Neural cell (in vitro differentiated cells): ENCODE measurements at regions not wholly inside any gene's neighbourhood (a gene's known extent, or its start where the extent isn't known, plus 50 kb on each side); places are given as distances from the start of the nearest gene placed in this dataset.

ENCODE experiments used
- H2AFZ ChIP-seq: fragments of 200-600, 300-800 bp; sonication (generic), shearing (Covaris generic); 2 replicates; pipeline ENCODE4 v1.6.0; 2014; ENCODE audit warnings: low read depth, mild to moderate bottlenecking, antibody characterized with exemption, low read length, moderate library complexity
- H3F3A ChIP-seq: fragments of 200-600 bp; shearing (Covaris generic); 2 replicates; pipeline ENCODE4 v1.6.1; 2016; ENCODE audit warnings: mild to moderate bottlenecking, moderate library complexity, mixed read lengths, antibody characterized with exemption, low read length; ENCODE audit not compliant: insufficient read depth, poor library complexity, severe bottlenecking
- H3K27ac ChIP-seq: fragments of 200-600, 300-800 bp; sonication (generic), shearing (Covaris generic); 2 replicates; pipeline ENCODE4 v1.5.1; 2014; ENCODE audit warnings: mild to moderate bottlenecking, low read length, moderate library complexity
- H3K27me3 ChIP-seq: fragments of 300-800, 200-600 bp; sonication (generic), shearing (Covaris generic); 2 replicates; pipeline ENCODE4 v1.6.0; 2014; ENCODE audit warnings: mild to moderate bottlenecking, low read depth, low read length, moderate library complexity; ENCODE audit not compliant: insufficient read depth
- H3K36me3 ChIP-seq: fragments of 300-800, 200-600 bp; sonication (generic), shearing (Covaris generic); 2 replicates; pipeline ENCODE4 v1.5.1; 2014; ENCODE audit warnings: mild to moderate bottlenecking, antibody characterized with exemption, low read length, moderate library complexity; ENCODE audit not compliant: insufficient read depth
- H3K4me2 ChIP-seq: fragments of 300-800, 200-600 bp; sonication (generic), shearing (Covaris generic); 2 replicates; pipeline ENCODE4 v1.6.0; 2014; ENCODE audit warnings: mild to moderate bottlenecking, low read length
- H3K4me3 ChIP-seq: fragments of 300-800, 200-600 bp; sonication (generic), shearing (Covaris generic); 2 replicates; pipeline ENCODE4 v1.5.1; 2014; ENCODE audit warnings: mild to moderate bottlenecking, low read length, moderate library complexity
- H3K79me2 ChIP-seq: fragments of 200-600 bp; shearing (Covaris generic); replicated peaks from 2 replicates; pipeline ENCODE4 v1.6.0; 2014; ENCODE audit warnings: mild to moderate bottlenecking, low read length, moderate library complexity; ENCODE audit not compliant: insufficient read depth
- H3K9ac ChIP-seq: fragments of 300-800, 200-600 bp; sonication (generic), shearing (Covaris generic); 2 replicates; pipeline ENCODE4 v1.6.1; 2016; ENCODE audit warnings: mild to moderate bottlenecking, low read length, mixed read lengths
- H3K9me2 ChIP-seq: fragments of 200-600 bp; shearing (Covaris generic); 2 replicates; pipeline ENCODE4 v1.6.1; 2016; ENCODE audit warnings: mild to moderate bottlenecking, low read length, mixed read lengths; ENCODE audit not compliant: insufficient read depth
- H3K9me3 ChIP-seq: fragments of 200-600, 300-800 bp; sonication (generic), shearing (Covaris generic); 2 replicates; pipeline ENCODE4 v1.6.1; 2016; ENCODE audit warnings: mild to moderate bottlenecking, mixed run types, low read length, moderate library complexity, mixed read lengths
- H4K20me1 ChIP-seq: fragments of 200-600 bp; shearing (Covaris generic); 2 replicates; pipeline ENCODE4 v1.6.1; 2016; ENCODE audit warnings: mild to moderate bottlenecking, mixed run types; ENCODE audit not compliant: insufficient read depth
- EP300 ChIP-seq: fragments of 450-650 bp; conservative IDR thresholded peaks from 2 replicates; pipeline ENCODE4 v1.6.1; 2014; ENCODE audit warnings: antibody characterized with exemption, mild to moderate bottlenecking, moderate library complexity; ENCODE audit not compliant: poor library complexity, severe bottlenecking
- EZH2 ChIP-seq: fragments of 200-600, 300-800 bp; shearing (Covaris generic), sonication (generic); IDR thresholded peaks from 2 replicates; pipeline ENCODE4 v1.6.1; 2014; ENCODE audit warnings: antibody characterized with exemption, low read length, borderline replicate concordance, mild to moderate bottlenecking; ENCODE audit not compliant: insufficient read depth, poor library complexity, severe bottlenecking
- MXI1 ChIP-seq: fragments of 450-650 bp; conservative IDR thresholded peaks from 2 replicates; pipeline ENCODE4 v1.6.1; 2014; ENCODE audit warnings: antibody characterized with exemption, mild to moderate bottlenecking; ENCODE audit not compliant: poor library complexity, severe bottlenecking
- POLR2AphosphoS5 ChIP-seq: IDR thresholded peaks from 2 replicates; pipeline ENCODE4 v1.6.1; 2012
- RAD21 ChIP-seq: fragments of 450-650 bp; conservative IDR thresholded peaks from 2 replicates; pipeline ENCODE4 v1.6.1; 2014; ENCODE audit warnings: antibody characterized with exemption, mild to moderate bottlenecking, moderate library complexity
- SMC3 ChIP-seq: fragments of 450-650 bp; conservative IDR thresholded peaks from 2 replicates; pipeline ENCODE4 v1.6.1; 2014; ENCODE audit warnings: antibody characterized with exemption, mild to moderate bottlenecking, moderate library complexity; ENCODE audit not compliant: poor library complexity
- TAF1 ChIP-seq: IDR thresholded peaks from 2 replicates; pipeline ENCODE4 v1.6.1; 2012; ENCODE audit warnings: low read depth
- TF ChIP-seq, protein P1 (sequence below): IDR thresholded peaks from 2 replicates; pipeline ENCODE4 v1.6.1; 2012; ENCODE audit warnings: borderline replicate concordance
- TF ChIP-seq, protein P2 (sequence below): fragments of 450-650 bp; IDR thresholded peaks from 2 replicates; pipeline ENCODE4 v1.5.1; 2014; ENCODE audit warnings: antibody characterized with exemption, mild to moderate bottlenecking, moderate library complexity; ENCODE audit not compliant: poor library complexity, severe bottlenecking

DNA sequence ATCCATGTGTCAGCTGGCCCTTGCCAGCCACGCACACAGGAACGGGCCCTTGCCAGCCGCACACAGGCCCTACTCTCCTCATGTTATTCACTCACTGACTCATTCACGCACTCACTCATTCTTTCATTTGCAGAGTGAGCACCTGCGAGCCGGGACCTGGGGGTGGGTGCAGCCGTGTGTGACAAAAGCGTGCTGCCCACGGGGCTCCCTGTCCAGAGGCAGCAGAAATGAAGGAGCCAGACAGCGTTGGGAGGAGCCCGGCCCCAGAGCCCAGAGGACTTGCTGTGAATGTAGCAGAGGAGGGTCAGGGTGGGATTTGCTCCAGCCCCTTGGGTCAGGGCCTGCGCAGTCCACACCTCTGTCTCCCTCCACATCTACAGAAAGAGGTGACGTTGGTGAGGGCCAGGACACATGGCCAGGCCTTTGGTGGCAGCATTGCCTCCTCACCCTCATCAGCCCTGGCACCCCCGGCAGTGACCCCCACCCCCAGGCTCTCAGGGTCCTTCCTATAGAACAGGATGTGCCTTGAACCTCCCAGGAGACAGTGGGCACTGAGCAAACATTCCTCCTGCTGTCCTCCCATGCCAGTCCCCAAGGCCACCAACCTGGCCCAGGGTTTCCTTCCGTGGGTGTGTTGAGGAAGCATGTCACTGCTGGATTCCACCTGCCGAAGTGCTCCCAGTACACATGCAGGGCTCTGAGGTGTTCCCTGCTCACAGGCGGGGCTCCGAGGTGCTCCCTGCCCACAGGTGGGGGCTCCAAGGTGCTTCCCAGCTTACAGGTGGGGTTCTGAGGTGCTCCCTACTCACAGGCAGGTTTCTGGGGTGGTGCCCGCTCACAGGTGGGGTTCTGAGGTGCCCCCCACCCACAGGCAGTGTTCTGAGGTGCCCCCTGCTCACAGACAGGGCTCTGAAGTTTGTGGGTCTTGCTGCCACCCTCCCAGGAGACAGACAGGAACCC is 105.7 kb downstream of the HMX1 start:
- H3K4me3 ChIP-seq, result no peak overlapping the region
- H3K9me2 ChIP-seq, result no peaks in the 10 kb centered on the region
- H3K9ac ChIP-seq, result no peak overlapping the region
- H3K9me3 ChIP-seq, result no peaks in the 10 kb centered on the region
- H2AFZ ChIP-seq, result no peak overlapping the region
- TF ChIP-seq POLR2AphosphoS5, result no peak
- TF ChIP-seq MXI1, result no peak
- TF ChIP-seq, protein P1, sequence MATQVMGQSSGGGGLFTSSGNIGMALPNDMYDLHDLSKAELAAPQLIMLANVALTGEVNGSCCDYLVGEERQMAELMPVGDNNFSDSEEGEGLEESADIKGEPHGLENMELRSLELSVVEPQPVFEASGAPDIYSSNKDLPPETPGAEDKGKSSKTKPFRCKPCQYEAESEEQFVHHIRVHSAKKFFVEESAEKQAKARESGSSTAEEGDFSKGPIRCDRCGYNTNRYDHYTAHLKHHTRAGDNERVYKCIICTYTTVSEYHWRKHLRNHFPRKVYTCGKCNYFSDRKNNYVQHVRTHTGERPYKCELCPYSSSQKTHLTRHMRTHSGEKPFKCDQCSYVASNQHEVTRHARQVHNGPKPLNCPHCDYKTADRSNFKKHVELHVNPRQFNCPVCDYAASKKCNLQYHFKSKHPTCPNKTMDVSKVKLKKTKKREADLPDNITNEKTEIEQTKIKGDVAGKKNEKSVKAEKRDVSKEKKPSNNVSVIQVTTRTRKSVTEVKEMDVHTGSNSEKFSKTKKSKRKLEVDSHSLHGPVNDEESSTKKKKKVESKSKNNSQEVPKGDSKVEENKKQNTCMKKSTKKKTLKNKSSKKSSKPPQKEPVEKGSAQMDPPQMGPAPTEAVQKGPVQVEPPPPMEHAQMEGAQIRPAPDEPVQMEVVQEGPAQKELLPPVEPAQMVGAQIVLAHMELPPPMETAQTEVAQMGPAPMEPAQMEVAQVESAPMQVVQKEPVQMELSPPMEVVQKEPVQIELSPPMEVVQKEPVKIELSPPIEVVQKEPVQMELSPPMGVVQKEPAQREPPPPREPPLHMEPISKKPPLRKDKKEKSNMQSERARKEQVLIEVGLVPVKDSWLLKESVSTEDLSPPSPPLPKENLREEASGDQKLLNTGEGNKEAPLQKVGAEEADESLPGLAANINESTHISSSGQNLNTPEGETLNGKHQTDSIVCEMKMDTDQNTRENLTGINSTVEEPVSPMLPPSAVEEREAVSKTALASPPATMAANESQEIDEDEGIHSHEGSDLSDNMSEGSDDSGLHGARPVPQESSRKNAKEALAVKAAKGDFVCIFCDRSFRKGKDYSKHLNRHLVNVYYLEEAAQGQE, result no peak
- TF ChIP-seq TAF1, result no peak
- no peak for TF ChIP-seq SMC3
- TF ChIP-seq EZH2, result no peak
- no peak for TF ChIP-seq EP300
- no peak for TF ChIP-seq RAD21
- no peaks in the 10 kb centered on the region for H3K27me3 ChIP-seq
- no peak overlapping the region for H3K4me2 ChIP-seq
- no peaks in the 10 kb centered on the region for H3K79me2 ChIP-seq
- no peaks in the 10 kb centered on the region for H4K20me1 ChIP-seq
- no peaks in the 10 kb centered on the region for H3F3A ChIP-seq
- no peak overlapping the region for H3K27ac ChIP-seq
- no peaks in the 10 kb centered on the region for H3K36me3 ChIP-seq

DNA sequence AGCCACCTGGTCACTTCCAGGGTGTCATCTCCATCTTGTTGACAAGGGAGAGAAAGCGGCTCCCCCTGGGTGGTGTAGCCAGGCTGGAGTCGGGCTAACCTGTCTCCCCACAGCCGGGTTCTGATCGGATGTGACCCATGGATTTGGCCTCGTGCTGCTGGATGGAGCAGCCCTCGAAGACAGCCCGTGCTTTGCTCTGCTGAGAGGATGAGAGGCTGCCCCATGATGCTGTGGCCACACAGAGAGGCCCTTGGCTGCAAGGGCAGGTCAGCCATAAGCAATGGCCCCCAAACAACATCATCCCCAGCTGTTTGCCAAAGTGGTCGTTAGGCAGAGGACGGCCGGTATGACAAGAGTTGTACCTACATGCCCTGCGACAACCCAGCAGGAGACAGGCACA is 106.6 kb downstream of the HMX1 start:
- no peak for TF ChIP-seq EP300
- TF ChIP-seq, protein P1, result no peak
- TF ChIP-seq RAD21, result no peak
- TF ChIP-seq POLR2AphosphoS5, result no peak
- TF ChIP-seq TAF1, result no peak
- TF ChIP-seq EZH2, result no peak
- TF ChIP-seq, protein P2, sequence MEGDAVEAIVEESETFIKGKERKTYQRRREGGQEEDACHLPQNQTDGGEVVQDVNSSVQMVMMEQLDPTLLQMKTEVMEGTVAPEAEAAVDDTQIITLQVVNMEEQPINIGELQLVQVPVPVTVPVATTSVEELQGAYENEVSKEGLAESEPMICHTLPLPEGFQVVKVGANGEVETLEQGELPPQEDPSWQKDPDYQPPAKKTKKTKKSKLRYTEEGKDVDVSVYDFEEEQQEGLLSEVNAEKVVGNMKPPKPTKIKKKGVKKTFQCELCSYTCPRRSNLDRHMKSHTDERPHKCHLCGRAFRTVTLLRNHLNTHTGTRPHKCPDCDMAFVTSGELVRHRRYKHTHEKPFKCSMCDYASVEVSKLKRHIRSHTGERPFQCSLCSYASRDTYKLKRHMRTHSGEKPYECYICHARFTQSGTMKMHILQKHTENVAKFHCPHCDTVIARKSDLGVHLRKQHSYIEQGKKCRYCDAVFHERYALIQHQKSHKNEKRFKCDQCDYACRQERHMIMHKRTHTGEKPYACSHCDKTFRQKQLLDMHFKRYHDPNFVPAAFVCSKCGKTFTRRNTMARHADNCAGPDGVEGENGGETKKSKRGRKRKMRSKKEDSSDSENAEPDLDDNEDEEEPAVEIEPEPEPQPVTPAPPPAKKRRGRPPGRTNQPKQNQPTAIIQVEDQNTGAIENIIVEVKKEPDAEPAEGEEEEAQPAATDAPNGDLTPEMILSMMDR, result no peak
- TF ChIP-seq MXI1, result no peak
- TF ChIP-seq SMC3, result no peak
- H3K36me3 ChIP-seq, result no peaks in the 10 kb centered on the region
- H3K27ac ChIP-seq, result no peak overlapping the region
- H3K9ac ChIP-seq, result no peak overlapping the region
- no peaks in the 10 kb centered on the region for H3F3A ChIP-seq
- no peaks in the 10 kb centered on the region for H3K9me2 ChIP-seq
- H3K4me2 ChIP-seq, result no peak overlapping the region
- H3K79me2 ChIP-seq, result no peaks in the 10 kb centered on the region
- no peak overlapping the region for H3K4me3 ChIP-seq
- no peaks in the 10 kb centered on the region for H4K20me1 ChIP-seq
- no peaks in the 10 kb centered on the region for H3K27me3 ChIP-seq
- no peaks in the 10 kb centered on the region for H3K9me3 ChIP-seq
- H2AFZ ChIP-seq, result no peak overlapping the region
